Ammon's horn (tissue), 1 donor: ENCODE measurements at regions not wholly inside any gene's neighbourhood (a gene's known extent, or its start where the extent isn't known, plus 50 kb on each side); places are given as distances from the start of the nearest gene placed in this dataset.

ENCODE experiments used
- DNase-seq: peaks from one replicate; pipeline ENCODE4 v3.0.0-alpha.2; 2016; ENCODE audit warnings: low spot score

DNA sequence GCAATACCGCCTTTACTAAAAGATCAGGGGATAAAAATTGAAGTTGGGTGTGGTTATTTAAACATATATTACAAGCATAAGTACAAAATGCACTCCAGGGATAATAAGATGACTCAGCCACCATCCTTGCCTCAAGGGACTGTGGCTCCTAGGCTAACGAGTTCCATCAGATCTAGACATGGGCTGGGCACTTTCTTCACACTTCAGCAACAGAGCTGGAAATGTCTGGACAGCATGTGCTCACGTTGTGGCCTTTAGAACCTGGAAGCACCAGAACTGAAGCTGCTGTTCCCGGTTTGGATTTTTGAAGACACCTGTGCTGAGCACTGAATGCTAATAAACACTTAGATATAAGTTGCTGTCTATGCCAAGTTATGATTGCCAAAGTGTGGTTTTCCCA is 384.2 kb upstream of the SALL3 start:
- DNase-seq: no peak

DNA sequence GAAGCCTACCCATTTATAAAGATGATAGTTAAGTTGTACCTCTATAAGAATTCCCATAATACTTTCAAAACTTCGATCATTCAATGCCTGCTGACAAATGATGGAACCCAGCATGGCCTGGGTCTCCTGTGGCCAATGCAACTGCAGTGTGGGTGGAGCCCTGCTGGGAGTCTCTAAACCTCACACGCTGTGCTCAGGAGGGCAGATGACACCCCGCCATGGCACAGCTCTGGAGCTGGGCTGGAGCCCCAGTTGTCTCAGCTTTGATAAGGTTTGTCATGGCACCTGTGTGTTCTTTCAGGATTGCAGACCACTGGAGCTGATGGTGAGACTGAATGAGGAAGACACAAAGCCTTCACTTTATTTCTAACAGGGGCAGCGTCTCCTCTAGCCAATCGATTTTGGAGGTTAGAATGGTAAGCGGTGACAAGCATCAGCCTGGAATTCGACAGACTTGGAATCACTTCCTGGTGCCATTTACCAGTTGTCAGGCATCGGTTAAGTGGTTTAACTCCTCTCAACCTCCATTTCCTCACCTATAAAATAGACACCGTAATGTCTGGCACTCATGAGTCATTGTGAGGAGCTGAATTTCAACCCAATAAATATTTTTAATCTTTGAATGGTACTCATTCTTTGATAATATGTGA is 383.6 kb upstream of the SALL3 start:
- DNase-seq: no peak

DNA sequence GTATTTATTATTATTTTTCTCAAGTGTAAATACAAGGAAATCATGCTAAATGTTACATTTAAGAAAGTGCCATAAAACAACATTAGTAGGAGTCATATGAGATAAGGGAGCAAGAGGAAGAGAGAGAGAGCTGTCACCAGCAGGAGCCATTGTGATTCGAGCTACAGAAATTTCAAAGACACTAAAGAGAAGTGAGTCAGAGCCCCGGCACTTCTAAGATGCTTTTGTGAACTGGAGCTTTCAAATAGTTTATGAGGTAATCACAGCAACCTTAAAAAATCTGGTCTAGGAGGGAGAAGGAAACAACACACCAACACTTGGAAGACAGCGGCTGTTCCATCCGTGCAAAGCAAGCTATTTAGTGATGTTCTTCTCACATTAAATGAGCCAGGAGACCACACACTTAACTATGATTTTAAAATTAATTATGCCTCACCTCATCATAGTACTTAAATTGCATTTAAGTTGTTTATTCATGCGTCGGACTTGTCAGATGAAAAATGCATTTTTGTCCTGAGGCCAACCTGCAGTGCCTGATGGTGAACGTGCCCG is 382.7 kb upstream of the SALL3 start:
- no peak for DNase-seq

DNA sequence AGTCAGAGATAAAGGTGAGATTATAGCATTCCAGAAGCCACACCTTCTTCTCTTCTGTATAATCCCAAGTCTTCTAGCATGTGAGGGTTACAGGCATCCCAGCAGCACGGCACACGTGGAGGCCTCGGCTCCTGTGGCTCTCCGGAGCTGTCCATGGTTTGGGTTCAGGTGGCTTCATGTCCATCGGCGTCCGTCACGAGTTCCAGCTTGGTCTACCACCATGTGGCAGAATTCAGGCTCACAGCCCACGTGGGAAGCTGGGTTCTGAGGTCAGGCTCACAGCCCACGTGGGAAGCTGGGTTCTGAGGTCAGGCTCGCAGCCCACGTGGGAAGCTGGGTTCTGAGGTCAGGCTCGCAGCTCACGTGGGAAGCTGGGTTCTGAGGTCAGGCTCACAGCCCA is 378.3 kb upstream of the SALL3 start:
- no peak for DNase-seq

DNA sequence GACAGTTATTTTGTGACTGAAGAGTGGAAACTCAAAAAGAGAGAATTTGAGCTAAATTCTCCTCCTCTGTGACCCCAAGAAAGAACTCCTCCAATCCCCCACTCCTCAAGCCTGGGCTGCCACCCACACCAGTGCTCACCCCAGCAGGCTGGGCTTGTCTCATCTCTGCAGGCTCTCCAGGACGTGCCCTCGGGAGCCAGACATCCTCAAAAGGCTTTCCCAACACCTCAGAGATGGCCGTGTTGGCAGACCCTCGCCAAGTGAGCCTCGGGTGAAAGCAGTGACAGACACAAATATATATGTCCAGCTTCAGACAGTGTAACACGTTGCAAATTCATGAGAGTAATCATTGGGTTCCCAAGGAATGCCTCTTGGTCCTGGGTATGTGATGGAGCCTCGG is 377.7 kb upstream of the SALL3 start:
- no peak for DNase-seq

DNA sequence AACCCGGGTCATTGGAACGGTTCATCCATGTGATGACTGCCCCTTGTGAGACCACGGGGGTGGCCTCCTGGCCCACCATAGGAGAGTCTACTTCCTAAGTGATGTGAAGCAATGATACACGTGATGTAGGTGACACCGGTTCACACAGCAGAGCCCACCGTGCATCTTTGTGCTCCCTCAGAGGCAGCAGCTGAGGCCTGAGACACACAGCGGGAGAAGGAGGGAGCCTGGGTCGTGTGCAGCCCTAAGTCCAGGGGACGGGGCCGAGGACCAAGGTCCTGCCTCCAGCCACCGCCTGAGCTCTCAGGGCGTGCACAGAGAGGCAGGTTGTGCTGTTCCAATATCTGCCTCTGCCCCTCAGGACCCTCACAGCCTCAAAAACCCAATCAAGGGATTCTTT is 377.2 kb upstream of the SALL3 start:
- DNase-seq: no peak

DNA sequence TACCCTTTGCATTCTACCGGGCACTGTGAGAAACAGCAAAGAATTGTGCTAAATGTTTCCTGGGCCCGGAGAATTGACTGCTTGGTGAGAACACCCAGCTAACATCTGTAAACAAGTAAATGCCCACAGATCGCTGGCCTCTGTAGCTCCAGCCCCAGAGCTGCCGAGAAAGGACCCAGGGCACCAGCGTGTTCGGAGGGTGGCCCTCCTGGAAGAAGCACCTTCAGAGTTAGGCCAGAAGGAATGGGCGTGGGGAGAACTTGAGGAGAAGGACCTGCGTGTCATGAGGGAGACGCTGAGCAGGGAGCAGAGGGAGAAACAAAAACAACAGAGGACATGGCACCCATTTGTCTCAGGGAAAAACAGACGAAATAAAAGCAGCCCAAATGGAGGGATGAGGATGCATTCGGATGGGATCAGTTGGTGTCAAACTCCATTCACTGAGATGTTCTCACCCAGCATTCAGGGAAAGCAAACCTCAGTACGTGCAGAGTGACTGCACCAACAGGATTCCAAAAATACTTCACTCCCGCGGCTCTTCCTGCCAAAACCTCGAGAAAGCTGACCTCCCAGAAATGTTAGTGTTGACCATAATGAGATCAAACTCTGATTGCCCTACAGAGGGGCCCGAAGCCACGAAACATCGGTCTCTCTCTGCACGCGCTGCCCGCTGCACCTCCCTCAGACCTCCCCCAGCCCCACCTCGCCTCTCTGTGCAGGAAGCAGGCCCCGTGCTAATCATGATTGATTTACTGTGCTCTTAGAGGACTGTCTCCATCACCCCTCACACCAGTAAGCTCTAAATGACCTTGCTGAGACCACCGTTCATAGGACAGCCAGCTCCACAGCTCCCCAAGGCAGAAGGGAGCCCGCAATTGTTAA is 376.3 kb upstream of the SALL3 start:
- no peak for DNase-seq

DNA sequence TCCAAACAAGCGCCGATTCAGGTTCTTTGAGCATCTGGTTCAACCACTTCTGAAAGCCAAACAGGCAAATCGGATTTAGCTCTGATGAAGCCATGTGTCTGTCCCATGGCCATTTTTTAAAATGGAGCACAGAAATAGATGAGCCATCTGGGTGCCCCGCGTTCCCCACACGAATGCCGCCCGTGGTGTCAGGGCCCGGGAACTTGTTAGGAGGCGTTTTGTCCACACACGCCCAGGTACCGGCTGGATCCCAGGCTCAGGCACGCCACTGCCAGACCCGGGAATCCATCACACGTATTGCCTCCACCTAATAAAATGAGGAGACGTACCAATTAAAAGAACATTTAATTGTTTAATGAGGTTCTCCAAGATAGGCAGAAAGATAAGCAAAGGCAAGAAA is 374.4 kb upstream of the SALL3 start:
- DNase-seq: no peak

DNA sequence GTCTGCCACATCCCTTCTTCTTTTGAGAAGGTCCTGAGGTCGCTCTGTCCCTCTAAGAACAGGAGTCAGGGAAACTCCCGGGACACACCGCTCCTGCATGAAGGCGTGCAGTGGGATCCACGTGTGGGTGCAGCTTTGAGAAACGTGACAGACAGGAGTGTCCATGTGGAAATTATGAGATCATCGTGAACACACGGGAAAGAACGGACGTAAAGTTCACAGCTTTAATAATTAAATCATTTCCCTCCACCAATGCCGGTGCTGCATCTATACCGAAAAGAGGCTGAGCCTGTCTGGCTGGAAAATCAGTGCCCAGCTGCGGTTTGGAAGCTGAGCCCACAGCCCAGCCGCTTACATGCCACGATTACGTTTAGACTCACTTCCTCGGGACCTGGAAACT is 372.4 kb upstream of the SALL3 start:
- DNase-seq: no peak

DNA sequence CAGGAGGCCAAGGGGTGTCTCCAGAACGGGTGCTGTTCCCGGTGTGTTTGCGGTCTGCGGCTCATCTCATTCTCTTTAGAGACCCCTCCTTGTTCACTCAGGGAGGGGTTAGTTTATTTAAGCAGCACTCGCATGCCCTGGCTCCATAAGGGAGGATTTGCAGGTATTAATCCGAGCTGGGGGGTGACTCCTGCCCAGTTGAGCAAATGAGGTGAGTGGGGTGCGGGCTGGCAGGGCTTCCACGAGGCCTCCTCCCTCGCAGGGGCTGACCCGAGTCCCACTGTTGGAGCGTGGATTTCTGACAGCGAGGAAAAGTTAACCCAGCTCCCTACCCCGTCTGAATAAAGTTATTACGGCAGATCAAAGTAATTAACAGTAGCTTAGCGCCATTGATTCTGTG is 371.8 kb upstream of the SALL3 start:
- DNase-seq: no peak

DNA sequence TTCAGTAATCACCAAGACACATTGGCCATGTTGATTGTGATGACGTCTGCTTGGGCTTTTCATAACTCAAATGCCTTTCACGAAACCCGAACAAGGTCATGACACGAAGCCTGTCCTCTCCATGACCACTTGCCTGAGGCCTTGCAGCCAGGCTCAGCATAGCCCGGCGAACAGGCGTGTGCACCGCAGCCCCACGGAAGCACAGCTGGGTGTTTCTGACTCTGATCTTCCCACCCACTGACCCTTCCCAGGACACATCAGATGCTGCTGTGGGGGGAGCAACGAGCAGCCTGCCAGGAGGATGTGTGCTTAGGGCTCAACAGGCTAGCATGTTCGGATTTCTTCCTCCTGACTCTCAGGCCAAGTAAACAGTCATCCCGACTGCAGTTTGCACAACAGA is 369.4 kb upstream of the SALL3 start:
- no peak for DNase-seq

DNA sequence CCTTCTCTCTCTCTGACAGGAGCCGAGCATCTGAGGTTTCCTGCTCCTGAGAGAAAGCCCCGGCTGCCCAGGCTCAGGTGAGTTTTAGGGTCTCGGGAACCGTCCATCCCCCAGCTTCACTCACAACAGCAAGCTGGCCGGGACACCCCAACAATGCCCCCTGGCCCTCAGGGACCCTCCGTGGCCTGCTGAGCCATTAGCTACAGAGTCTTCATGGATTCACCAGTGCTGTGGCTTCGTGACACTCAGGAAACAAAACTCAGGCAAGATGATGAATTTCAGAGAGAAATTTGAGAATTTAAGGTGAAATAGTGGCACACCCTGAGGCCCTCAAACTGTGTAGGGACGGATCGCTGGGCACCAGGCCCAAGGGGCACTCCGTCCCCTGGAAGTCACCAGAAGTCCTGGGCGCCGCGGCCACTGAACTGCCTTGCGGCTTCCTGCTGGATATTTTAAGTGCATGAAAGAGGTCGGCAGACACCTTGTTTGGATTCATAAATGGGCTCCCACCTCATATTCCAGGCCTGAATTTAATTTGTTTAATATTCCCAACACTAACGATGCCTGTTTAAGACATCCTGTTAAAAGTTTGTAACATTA is 368.3 kb upstream of the SALL3 start:
- DNase-seq: no peak

DNA sequence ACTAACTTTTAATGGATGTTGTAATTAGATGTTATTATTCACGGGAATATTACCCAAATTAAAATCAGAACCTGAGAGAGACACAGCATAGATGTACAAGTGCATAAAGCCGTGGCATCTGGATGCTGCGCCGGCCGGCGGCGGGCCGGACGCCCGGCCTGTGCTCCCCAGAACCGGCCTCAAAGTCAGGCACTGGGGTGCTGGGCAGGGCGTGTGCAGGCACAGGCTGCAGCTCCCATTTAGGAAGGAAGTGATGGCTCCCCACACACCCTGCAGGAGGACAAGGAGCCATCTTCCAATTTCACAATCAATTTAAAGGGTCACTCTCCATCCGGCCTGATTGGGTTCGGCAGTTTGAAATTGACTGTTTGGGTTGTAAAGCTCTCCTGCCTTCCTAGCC is 367.7 kb upstream of the SALL3 start:
- no peak for DNase-seq

DNA sequence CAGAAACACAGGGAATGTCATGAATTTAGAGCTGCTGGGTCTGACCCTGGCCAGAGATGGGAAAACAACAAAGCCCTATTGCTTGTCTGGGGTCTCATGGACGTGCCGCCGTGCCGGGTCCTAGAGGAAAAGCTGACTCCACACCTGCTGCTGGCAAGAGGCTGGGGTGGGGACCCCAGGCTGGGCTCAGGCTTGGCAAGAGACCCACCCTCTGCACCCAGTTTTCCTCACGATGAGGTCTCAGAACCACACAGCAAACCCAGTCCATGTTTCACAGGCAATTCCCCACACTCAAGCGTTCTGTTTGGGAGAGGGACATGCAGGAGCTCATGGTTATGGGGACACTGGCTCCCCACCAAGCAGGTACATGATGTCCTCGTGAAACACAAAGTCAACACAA is 367.3 kb upstream of the SALL3 start:
- DNase-seq: no peak

DNA sequence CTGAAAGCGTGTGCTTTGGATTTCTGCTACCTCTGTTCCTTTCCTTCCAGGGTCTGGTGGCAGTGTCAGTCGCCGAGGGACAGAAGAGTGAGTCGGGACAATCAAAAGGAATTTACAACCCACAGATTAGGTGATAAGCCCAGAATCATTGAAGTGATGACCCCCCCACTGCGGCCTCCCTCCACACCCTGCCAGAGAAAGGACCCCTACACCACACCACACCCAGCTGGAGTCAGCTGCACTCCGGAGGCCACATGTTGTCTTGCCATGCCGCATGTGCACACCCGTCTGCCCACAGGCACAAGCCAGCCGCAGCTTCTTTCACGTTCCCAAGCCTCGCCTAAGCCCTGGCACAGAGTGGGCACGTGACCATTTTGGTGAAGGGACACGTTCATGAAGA is 366.8 kb upstream of the SALL3 start:
- no peak for DNase-seq

DNA sequence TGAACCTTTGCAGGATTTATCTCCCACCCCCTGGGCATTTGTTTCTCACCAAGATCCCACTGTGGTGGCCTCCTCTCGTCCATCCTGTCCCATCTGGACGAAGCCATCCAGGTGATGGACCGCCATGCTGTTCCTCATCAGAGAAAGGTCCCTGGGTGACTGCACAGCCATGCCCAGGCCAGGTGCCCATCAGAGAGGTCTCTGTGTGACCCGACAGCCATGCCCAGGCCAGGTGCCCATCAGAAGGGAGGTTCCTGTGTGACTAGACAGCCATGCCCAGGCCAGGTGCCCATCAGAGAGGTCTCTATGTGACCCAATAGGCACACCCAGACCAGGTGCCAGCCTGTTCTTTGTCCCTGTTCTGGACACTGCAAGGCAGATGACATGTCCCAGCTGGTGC is 360.9 kb upstream of the SALL3 start:
- DNase-seq: no peak

DNA sequence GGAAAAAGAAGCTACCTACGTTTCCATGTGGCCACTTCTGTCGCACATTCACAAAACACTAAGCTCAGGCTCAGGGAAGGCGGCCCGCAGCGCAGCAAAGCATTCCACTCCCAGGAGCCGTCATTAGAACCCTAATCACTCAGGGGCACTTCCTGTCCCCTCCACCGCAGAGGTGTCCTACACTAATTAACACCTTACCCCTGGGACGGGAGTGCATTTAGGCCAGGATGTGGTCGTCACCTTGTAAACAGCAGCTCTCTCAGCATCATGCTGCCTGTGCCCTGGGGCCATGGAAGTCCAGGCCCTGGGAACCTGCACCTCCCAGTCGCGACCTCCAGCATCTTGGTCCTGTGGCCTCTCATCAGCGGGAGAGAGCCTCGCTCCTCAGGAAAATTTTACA is 359.8 kb upstream of the SALL3 start:
- DNase-seq: no peak

DNA sequence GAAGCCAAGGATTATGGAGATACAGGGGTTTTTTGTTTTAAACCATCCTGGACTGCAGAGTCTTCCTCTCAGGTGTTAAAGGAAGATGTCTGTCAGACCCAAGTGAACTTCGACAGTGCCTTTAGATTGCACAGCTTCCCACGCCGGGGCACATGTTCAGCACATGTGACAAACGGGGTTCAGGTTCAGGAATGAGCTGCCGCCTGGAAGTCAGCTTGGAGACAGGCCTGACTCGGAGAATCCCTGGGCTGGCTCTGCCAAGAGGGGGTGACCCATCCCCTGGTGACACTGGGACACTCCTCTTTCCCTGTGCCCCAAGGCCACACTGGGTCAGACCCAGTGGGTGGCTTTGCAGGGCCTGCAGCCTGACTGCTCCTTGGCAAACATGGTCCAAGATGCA is 359.3 kb upstream of the SALL3 start:
- DNase-seq: no peak

DNA sequence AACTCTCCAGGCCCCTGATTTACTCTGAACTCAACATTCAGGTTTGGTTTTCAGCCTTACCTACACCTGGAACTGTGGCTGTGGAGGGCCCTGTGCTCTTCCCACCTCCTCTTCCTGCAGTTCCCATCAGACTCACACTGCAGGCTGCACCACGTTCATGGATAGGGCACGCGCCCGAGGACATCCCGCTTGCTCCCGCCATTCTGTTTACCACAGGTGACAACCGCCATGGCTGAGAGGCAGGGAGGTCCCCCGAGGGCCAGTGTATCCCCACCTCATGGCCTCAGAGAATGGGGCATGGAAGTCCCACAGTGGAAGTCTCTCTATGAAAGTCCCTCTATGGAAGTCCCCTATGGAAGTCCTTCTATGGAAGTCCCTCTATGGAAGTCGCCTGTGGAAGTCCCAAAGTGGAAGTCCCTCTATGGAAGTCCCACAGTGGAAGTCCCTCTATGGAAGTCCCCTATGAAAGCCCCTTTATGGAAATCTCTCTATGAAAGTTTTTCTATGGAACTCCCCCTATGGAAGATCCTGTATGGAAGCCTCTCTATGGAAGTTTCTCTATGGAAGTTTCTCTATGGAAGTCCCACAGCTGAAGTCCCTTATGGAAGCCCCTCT is 358.4 kb upstream of the SALL3 start:
- DNase-seq: no peak

DNA sequence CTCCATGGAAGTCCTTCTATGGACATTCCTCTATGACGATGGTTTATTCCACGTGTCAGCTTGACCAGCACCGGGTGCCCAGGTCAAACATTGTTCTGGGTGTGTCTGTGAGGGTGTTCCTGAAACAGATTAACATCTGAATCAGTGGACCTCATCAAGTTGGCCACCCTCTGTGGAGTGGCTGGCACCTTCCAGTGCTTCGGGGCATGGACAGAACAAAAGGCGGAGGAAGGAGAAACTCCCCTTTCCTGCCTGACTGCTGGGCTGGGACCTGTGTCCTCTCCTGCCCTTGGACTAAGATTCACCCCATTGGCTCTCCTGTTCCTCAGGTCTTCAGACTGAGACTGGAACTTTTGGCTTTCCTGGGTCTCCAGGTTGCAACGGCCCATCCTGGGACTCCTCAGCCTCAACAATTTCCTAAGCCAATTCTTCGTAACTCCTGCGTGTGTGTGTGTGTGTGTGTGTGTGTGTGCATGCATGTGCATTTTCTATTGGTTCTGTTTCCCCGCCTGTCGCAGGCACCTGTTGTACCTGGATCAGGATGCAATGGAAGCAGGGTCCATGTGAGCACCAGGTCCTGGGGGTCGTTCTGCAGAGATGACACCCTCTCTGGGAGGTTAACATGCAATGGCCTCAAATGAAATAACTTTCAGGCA is 357.2 kb upstream of the SALL3 start:
- DNase-seq: no peak

DNA sequence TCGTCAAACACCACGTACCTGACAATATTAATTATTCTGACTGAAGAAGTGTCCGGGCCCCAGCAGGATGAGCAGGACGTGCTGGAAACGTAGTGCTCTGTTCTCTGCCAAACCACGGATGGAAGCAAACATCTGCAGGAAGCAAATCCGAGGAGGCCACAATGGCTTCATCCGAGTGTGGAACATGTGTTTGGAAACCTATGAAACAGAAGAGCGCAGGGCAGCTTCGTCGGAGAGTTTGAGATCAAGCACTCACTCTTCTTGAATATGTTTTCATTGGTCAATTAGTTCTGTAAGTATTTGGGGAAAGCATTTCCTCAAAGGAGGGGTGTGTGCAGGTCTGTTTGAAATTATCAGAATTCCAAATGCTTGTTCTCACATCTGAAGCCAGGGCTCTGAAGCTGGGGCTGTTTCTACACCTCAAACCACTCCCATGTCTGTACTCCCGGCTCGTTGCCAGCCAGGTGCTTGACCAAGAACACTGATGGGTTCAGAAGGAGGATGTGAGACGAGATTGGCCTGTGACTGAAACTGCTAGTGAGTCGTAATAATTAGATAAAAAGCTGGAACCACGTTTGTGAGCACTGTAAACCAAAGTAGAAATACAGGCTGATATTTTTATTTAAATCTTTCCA is 356.6 kb upstream of the SALL3 start:
- DNase-seq: no peak
